IMR-90 (cell line): ENCODE measurements at regions not wholly inside any gene's neighbourhood (a gene's known extent, or its start where the extent isn't known, plus 50 kb on each side); places are given as distances from the start of the nearest gene placed in this dataset.

Source experiments
- ATAC-seq: fragments of 200-7000 bp; cut with Tn5 transposase; 2 replicates; pipeline ENCODE4 v1.9.1; 2020; ENCODE audit warnings: low read depth, mild to moderate bottlenecking, moderate library complexity
- BruUV-seq: library from RNA; stranded (reverse); fragments of 400-500 nt; replicated peaks from 2 replicates; lab custom pipeline; 2021; lab: Mats Ljungman, UMichigan
- CTCF ChIA-PET: fragments of 300-600 bp; formaldehyde crosslinking; extraction: SDS; loops from one replicate; lab custom pipeline; 2021; ENCODE audit warnings: antibody characterized with exemption; lab: Yijun Ruan, JAX
- POLR2A ChIA-PET: fragments of 300-600 bp; sonication (Branson Sonifier 250); formaldehyde crosslinking; loops from one replicate; lab custom pipeline; 2022; ENCODE audit warnings: antibody characterized with exemption; ENCODE audit not compliant: unreplicated experiment; lab: Charles Lee
- DNase-seq: peaks from one replicate; pipeline ENCODE4 v3.0.0; 2013
- H2AFZ ChIP-seq: replicated peaks from 2 replicates; pipeline ENCODE3; 2013; ENCODE audit warnings: low read length, mild to moderate bottlenecking; ENCODE audit not compliant: poor library complexity
- H2AK5ac ChIP-seq: 2 replicates; pipeline ENCODE4 v1.6.1; 2013; ENCODE audit warnings: low read depth, low read length, inconsistent platforms
- H2AK9ac ChIP-seq: replicated peaks from 2 replicates; pipeline ENCODE3; 2013; ENCODE audit warnings: mild to moderate bottlenecking, low read depth, low read length, moderate library complexity; ENCODE audit not compliant: poor library complexity
- H2BK120ac ChIP-seq: 2 replicates; pipeline ENCODE4 v1.6.1; 2013; ENCODE audit warnings: low read depth, low read length, inconsistent platforms
- H2BK15ac ChIP-seq: 3 replicates; pipeline ENCODE4 v1.6.1; 2013; ENCODE audit warnings: low read depth, low read length, inconsistent platforms
- H2BK20ac ChIP-seq: 2 replicates; pipeline ENCODE4 v1.6.1; 2013; ENCODE audit warnings: low read depth, mild to moderate bottlenecking, inconsistent platforms, low read length, moderate library complexity
- H2BK5ac ChIP-seq: 2 replicates; pipeline ENCODE4 v1.6.1; 2013; ENCODE audit warnings: mild to moderate bottlenecking, low read depth, low read length, inconsistent platforms; ENCODE audit not compliant: poor library complexity, severe bottlenecking
- H3K14ac ChIP-seq: replicated peaks from 2 replicates; pipeline ENCODE4 v1.6.1; 2013; ENCODE audit warnings: low read depth, low read length, inconsistent platforms
- H3K18ac ChIP-seq: 2 replicates; pipeline ENCODE4 v1.6.1; 2013; ENCODE audit warnings: low read depth, low read length, control low read depth
- H3K23ac ChIP-seq: 2 replicates; pipeline ENCODE4 v1.6.1; 2013; ENCODE audit warnings: low read depth, low read length, inconsistent platforms
- H3K27ac ChIP-seq: 2 replicates; pipeline ENCODE4 v1.5.1; 2013; ENCODE audit warnings: mild to moderate bottlenecking, control low read depth, low read length; ENCODE audit not compliant: insufficient read depth
- H3K27me3 ChIP-seq: 2 replicates; pipeline ENCODE4 v1.6.1; 2013; ENCODE audit warnings: low read length; ENCODE audit not compliant: control insufficient read depth, insufficient read depth
- H3K36me3 ChIP-seq: 2 replicates; pipeline ENCODE4 v1.6.1; 2013; ENCODE audit warnings: low read length, mixed read lengths; ENCODE audit not compliant: control insufficient read depth, insufficient read depth
- H3K4ac ChIP-seq: 2 replicates; pipeline ENCODE4 v1.6.1; 2013; ENCODE audit warnings: low read depth, low read length, inconsistent platforms
- H3K4me1 ChIP-seq: 2 replicates; pipeline ENCODE4 v1.6.1; 2013; ENCODE audit warnings: low read length, mixed read lengths; ENCODE audit not compliant: control insufficient read depth, insufficient read depth
- H3K4me2 ChIP-seq: 2 replicates; pipeline ENCODE4 v1.6.1; 2013; ENCODE audit warnings: low read depth, mild to moderate bottlenecking, control low read depth, low read length, moderate library complexity
- H3K4me3 ChIP-seq: 2 replicates; pipeline ENCODE4 v1.5.1; 2013; ENCODE audit warnings: low read depth, mild to moderate bottlenecking, control low read depth, low read length, moderate library complexity; ENCODE audit not compliant: insufficient read depth
- H3K56ac ChIP-seq: 2 replicates; pipeline ENCODE4 v1.6.1; 2013; ENCODE audit warnings: low read length, inconsistent platforms; ENCODE audit not compliant: insufficient read depth; ENCODE audit errors: extremely low read depth
- H3K79me1 ChIP-seq, 2 experiments: 2 replicates each; pipeline ENCODE4 v1.6.1; 2013; ENCODE audit warnings: low read length in 2 of 2, inconsistent platforms in 1 of 2, low read depth in 1 of 2
- H3K9ac ChIP-seq: 2 replicates; pipeline ENCODE4 v1.6.1; 2013; ENCODE audit warnings: low read depth, low read length, control low read depth
- H3K9me1 ChIP-seq: 2 replicates; pipeline ENCODE4 v1.6.1; 2013; ENCODE audit warnings: low read length, inconsistent platforms; ENCODE audit not compliant: insufficient read depth
- H3K9me3 ChIP-seq: 2 replicates; pipeline ENCODE4 v1.6.1; 2013; ENCODE audit warnings: low read length; ENCODE audit not compliant: control insufficient read depth, insufficient read depth
- H4K20me1 ChIP-seq: 2 replicates; pipeline ENCODE4 v1.6.1; 2013; ENCODE audit warnings: low read length, inconsistent platforms; ENCODE audit not compliant: insufficient read depth
- H4K5ac ChIP-seq: 2 replicates; pipeline ENCODE4 v1.6.1; 2013; ENCODE audit warnings: mild to moderate bottlenecking, low read depth, low read length, control low read depth
- H4K8ac ChIP-seq, 2 experiments: 2 replicates each; pipeline ENCODE4 v1.6.1; 2013; ENCODE audit warnings: low read depth in 2 of 2, low read length in 2 of 2, control low read depth in 1 of 2, inconsistent platforms in 1 of 2
- H4K91ac ChIP-seq: 2 replicates; pipeline ENCODE4 v1.6.1; 2013; ENCODE audit warnings: low read depth, low read length, inconsistent platforms; ENCODE audit not compliant: insufficient read depth
- BHLHE40 ChIP-seq: fragments of 150-350 bp; IDR thresholded peaks from 2 replicates; pipeline ENCODE4 v1.6.1; 2016; ENCODE audit warnings: mild to moderate bottlenecking, low read depth, low read length
- CEBPB ChIP-seq: IDR thresholded peaks from 2 replicates; pipeline ENCODE4 v1.6.1; 2012; ENCODE audit warnings: low read depth, low read length, improper control_type of control experiment
- CTCF ChIP-seq: conservative IDR thresholded peaks from 2 replicates; pipeline ENCODE4 v1.5.1; 2012; ENCODE audit warnings: mild to moderate bottlenecking, low read depth, low read length, improper control_type of control experiment
- ELK1 ChIP-seq: fragments of 150-350 bp; IDR thresholded peaks from 2 replicates; pipeline ENCODE4 v1.6.1; 2016; ENCODE audit warnings: low read depth, mild to moderate bottlenecking, low read length, moderate library complexity, borderline replicate concordance
- FOS ChIP-seq: fragments of 150-350 bp; IDR thresholded peaks from 2 replicates; pipeline ENCODE4 v1.6.1; 2016; ENCODE audit warnings: low read depth, low read length
- MAZ ChIP-seq: IDR thresholded peaks from 2 replicates; pipeline ENCODE4 v1.6.1; 2012; ENCODE audit warnings: low read depth, mild to moderate bottlenecking, low read length, improper control_type of control experiment, moderate library complexity, borderline replicate concordance
- MXI1 ChIP-seq: IDR thresholded peaks from 2 replicates; pipeline ENCODE4 v1.6.1; 2012; ENCODE audit warnings: low read depth, mild to moderate bottlenecking, low read length, moderate library complexity, borderline replicate concordance
- NFE2L2 ChIP-seq: fragments of 150-350 bp; IDR thresholded peaks from 2 replicates; pipeline ENCODE4 v1.6.1; 2016; ENCODE audit warnings: low read depth, mild to moderate bottlenecking, low read length
- RAD21 ChIP-seq: IDR thresholded peaks from 2 replicates; pipeline ENCODE4 v1.6.1; 2012; ENCODE audit warnings: low read length, improper control_type of control experiment
- RCOR1 ChIP-seq: IDR thresholded peaks from 2 replicates; pipeline ENCODE4 v1.6.1; 2012; ENCODE audit warnings: mild to moderate bottlenecking, low read length, improper control_type of control experiment; ENCODE audit not compliant: insufficient replicate concordance
- RFX5 ChIP-seq: IDR thresholded peaks from 2 replicates; pipeline ENCODE4 v1.8.0; 2012; ENCODE audit warnings: low read depth, mild to moderate bottlenecking, low read length, moderate library complexity
- SMC3 ChIP-seq: fragments of 150-350 bp; IDR thresholded peaks from 2 replicates; pipeline ENCODE4 v1.6.1; 2016; ENCODE audit warnings: low read depth, mild to moderate bottlenecking, antibody characterized with exemption, low read length, moderate library complexity
- WGBS, 2 experiments: methylation state at CpG; one replicate each; pipeline versions ENCODE4 v1.1.5 to v1.1.7; 2013; ENCODE audit warnings: missing lambda C conversion rate in 2 of 2; ENCODE audit not compliant: insufficient read length in 1 of 2; ENCODE audit errors: extremely low coverage in 2 of 2; 5-methylcytosine and 5-hydroxymethylcytosine counted together
- dilution Hi-C: fragments of 300-500 bp; cut with HindIII; formaldehyde crosslinking; loops from one replicate; pipeline ENCODE4 v1.14.3; 2018; ENCODE audit warnings: low sequenced_read_pairs; ENCODE audit not compliant: unreplicated experiment
- in situ Hi-C: fragments of 300-500 bp; cut with MboI; formaldehyde crosslinking; loops from 3 replicates; pipeline ENCODE4 v1.14.3; 2019; ENCODE audit warnings: low sequenced_read_pairs, inconsistent platforms, mixed read lengths
- intact Hi-C: fragments of 100-400 bp; cut with micrococcal nuclease; formaldehyde crosslinking; loops from 2 replicates; pipeline ENCODE4 v1.10.0; 2022

- Histone ChIP-seq H3K9me3 (no peaks in the 10 kb centered on the region), H4K20me1 (no peaks in the 10 kb centered on the region), H3K4me3 (no peak overlapping the region), H3K14ac (peak overlapping the region; percentile 91), H2BK5ac (peak overlapping the region; percentile 94), H3K79me1 (peaks cover 0 to 8% of the 10 kb centered on the region in 2 experiments; a peak in 1 of 4 replicates), H2AK9ac (no peak overlapping the region), H3K56ac (peak overlapping the region; percentile 50; the same call in 1 of the 2 replicates), H3K23ac (peak overlapping the region; percentile 53; the same call in 1 of the 2 replicates), H3K36me3 (no peaks in the 10 kb centered on the region), H2BK20ac (peak overlapping the region; percentile 94), H2AFZ (no peak overlapping the region), H4K8ac (peak overlapping the region; percentile 87 to 92), H3K4ac (peak overlapping the region; percentile 87), H2BK15ac (peak overlapping the region; percentile 91), H4K5ac (peak overlapping the region; percentile 62; the same call in 1 of the 2 replicates), H3K9me1 (no peaks in the 10 kb centered on the region), H3K27ac (peak overlapping the region; percentile 37), H3K9ac (no peak overlapping the region), H4K91ac (peak overlapping the region; percentile 90), H2AK5ac (peak overlapping the region; percentile 70), H3K18ac (peak overlapping the region; percentile 78; the same call in 1 of the 2 replicates), H2BK120ac (peak overlapping the region; percentile 98), H3K27me3 (no peaks in the 10 kb centered on the region), H3K4me1 (peaks cover 14% of the 10 kb centered on the region), H3K4me2 (no peak overlapping the region)
- dilution Hi-C loops (no loop called here), intact Hi-C loops (no loop called here), in situ Hi-C loops (no loop called here)
- POLR2A ChIA-PET, result no interaction called here
- CTCF ChIA-PET, result no interaction called here
- TF ChIP-seq MXI1 (no peak), NFE2L2 (no peak), RAD21 (no peak), RFX5 (no peak), SMC3 (no peak), ELK1 (no peak), MAZ (no peak), RCOR1 (no peak), BHLHE40 (no peak), FOS (no peak), CTCF (no peak), CEBPB (no peak)
- no TSS peak for BruUV-seq
- 100% methylated on average over 1 of the region's 3 CpGs; no CpG with 5 or more reads in 1 of the 2 experiments for WGBS, 2 experiments
- DNase-seq (no peak), ATAC-seq (no peak)
Observed at GRCh38 chr18:29157057-29157780, 980.3 kb upstream of the CDH2 start.
